GM23338 (cell line): ENCODE measurements at regions not wholly inside any gene's neighbourhood (a gene's known extent, or its start where the extent isn't known, plus 50 kb on each side); places are given as distances from the start of the nearest gene placed in this dataset.

Source experiments
- CTCF ChIP-seq, 2 experiments: fragments of 200-600 bp in 1 of 2; sonication (generic) in 1 of 2; conservative IDR thresholded peaks; 2 replicates each; pipeline versions ENCODE4 v1.5.1 to v1.6.1; 2016 to 2017; ENCODE audit warnings: antibody characterized with exemption in 2 of 2, low read depth in 2 of 2, mild to moderate bottlenecking in 2 of 2, moderate library complexity in 1 of 2
- ETS1 ChIP-seq: IDR thresholded peaks from 2 replicates; pipeline ENCODE4 v1.6.1; 2016; ENCODE audit warnings: antibody characterized with exemption
- EZH2 ChIP-seq: fragments of 200-600 bp; sonication (generic); IDR thresholded peaks from one replicate; pipeline ENCODE4 v1.8.0; 2017; ENCODE audit warnings: antibody characterized with exemption, mild to moderate bottlenecking, low read depth; ENCODE audit not compliant: unreplicated experiment
- POLR2AphosphoS5 ChIP-seq: IDR thresholded peaks from 2 replicates; pipeline ENCODE4 v1.6.1; 2016; ENCODE audit warnings: antibody characterized with exemption, low read depth
- REST ChIP-seq: IDR thresholded peaks from one replicate; pipeline ENCODE4 v1.6.1; 2018; ENCODE audit warnings: antibody characterized with exemption; ENCODE audit not compliant: unreplicated experiment

GRCh38 chr9:101977614-101978210, 239.3 kb upstream of the GRIN3A start:
- TF ChIP-seq POLR2AphosphoS5 = no peak
- no peak for TF ChIP-seq EZH2
- TF ChIP-seq ETS1 = no peak
- TF ChIP-seq CTCF (conservative IDR thresholded peaks at IDR 0.05; ENCODE audit: low read depth in 2 of 2) = peak in 1 of 2 experiments; percentile 58; a peak in 3 of 4 replicates
- TF ChIP-seq REST = no peak
